ENCODE measurements at regions not wholly inside any gene's neighbourhood (a gene's known extent, or its start where the extent isn't known, plus 50 kb on each side); places are given as distances from the start of the nearest gene placed in this dataset.

GRCh38 chr5:166566725-166567124 is 1724.7 kb upstream of the WWC1 start:
- Mint-ChIP-seq H3K9me3 (no peaks in the 10 kb centered on the region), H3K4me1 (peaks cover 14% of the 10 kb centered on the region), H3K27ac (no peak overlapping the region), H3K36me3 (no peaks in the 10 kb centered on the region), H3K27me3 (ENCODE audit: low read depth) (no peaks in the 10 kb centered on the region), H3K4me3 (no peak overlapping the region)
- POLR2A ChIA-PET, result no interaction called here
- ATAC-seq (no peak), DNase-seq (ENCODE audit: low spot score) (no peak)
- CTCF ChIA-PET, result no interaction called here
- TF ChIP-seq ATF2 (CRISPR knock-in tag; IDR thresholded peaks at IDR 0.05; ENCODE audit: borderline replicate concordance, low read depth), result no peak
- no peak for TF ChIP-seq TEAD4 (CRISPR knock-in tag; IDR thresholded peaks at IDR 0.05)
- TF ChIP-seq ATF3 (CRISPR knock-in tag; conservative IDR thresholded peaks at IDR 0.05), result no peak
- TF ChIP-seq SP1 (CRISPR knock-in tag; conservative IDR thresholded peaks at IDR 0.05), result no peak
- TF ChIP-seq ELF4 (CRISPR knock-in tag; IDR thresholded peaks at IDR 0.05; ENCODE audit: low read depth), result no peak
- TF ChIP-seq ZNF219 (CRISPR knock-in tag; IDR thresholded peaks at IDR 0.05; ENCODE audit: borderline replicate concordance), result no peak
- no peak for TF ChIP-seq AFF4 (CRISPR knock-in tag; IDR thresholded peaks at IDR 0.05; ENCODE audit: borderline replicate concordance)
- no peak for TF ChIP-seq PRRX2 (CRISPR knock-in tag; IDR thresholded peaks at IDR 0.05)
- no peak for TF ChIP-seq CREB1 (CRISPR knock-in tag; IDR thresholded peaks at IDR 0.05)
- TF ChIP-seq FOXP4 (CRISPR knock-in tag; IDR thresholded peaks at IDR 0.05), result no peak

- ATAC-seq (no peak), DNase-seq (ENCODE audit: low spot score) (no peak)
- Mint-ChIP-seq H3K9me3 (peaks cover 28% of the 10 kb centered on the region), H3K36me3 (peaks cover 11% of the 10 kb centered on the region), H3K4me1 (no peaks in the 10 kb centered on the region), H3K27me3 (ENCODE audit: low read depth) (no peaks in the 10 kb centered on the region), H3K4me3 (no peak overlapping the region), H3K27ac (no peak overlapping the region)
- POLR2A ChIA-PET, result no interaction called here
- TF ChIP-seq ERG (CRISPR knock-in tag; IDR thresholded peaks at IDR 0.05) (no peak), CREM (CRISPR knock-in tag; IDR thresholded peaks at IDR 0.05) (no peak)
- CTCF ChIA-PET, result no interaction called here
Measured at GRCh38 chr5:166570865-166571264, 1720.6 kb upstream of the WWC1 start.

GRCh38 chr5:166571668-166572067 is 1719.8 kb upstream of the WWC1 start:
- TF ChIP-seq USF1 (CRISPR knock-in tag; IDR thresholded peaks at IDR 0.05) (no peak), ESRRA (CRISPR knock-in tag; IDR thresholded peaks at IDR 0.05; ENCODE audit: borderline replicate concordance) (no peak), ATF6 (CRISPR knock-in tag; IDR thresholded peaks at IDR 0.05) (no peak), PRRX2 (CRISPR knock-in tag; IDR thresholded peaks at IDR 0.05) (no peak), GTF2I (CRISPR knock-in tag; conservative IDR thresholded peaks at IDR 0.05) (no peak)
- no peak for ATAC-seq
- H3K36me3 Mint-ChIP-seq, result peaks cover 11% of the 10 kb centered on the region

More at GRCh38 chr5:166571668-166572067, 1719.8 kb upstream of the WWC1 start:
- H3K27me3 Mint-ChIP-seq (ENCODE audit: low read depth), result no peaks in the 10 kb centered on the region
- no peaks in the 10 kb centered on the region for H3K4me1 Mint-ChIP-seq
- H3K27ac Mint-ChIP-seq, result no peak overlapping the region
- DNase-seq (ENCODE audit: low spot score), result no peak
- ChIA-PET POLR2A (no interaction called here), CTCF (no interaction called here)
- H3K4me3 Mint-ChIP-seq, result no peak overlapping the region
- peaks cover 28% of the 10 kb centered on the region for H3K9me3 Mint-ChIP-seq
